TTC549 (cell line): ENCODE measurements at regions not wholly inside any gene's neighbourhood (a gene's known extent, or its start where the extent isn't known, plus 50 kb on each side); places are given as distances from the start of the nearest gene placed in this dataset.

Experiments
- FAIRE-seq: peaks from 2 replicates; lab custom pipeline; 2012; peaks lifted over from hg19 to GRCh38; lab: Jason Lieb, UNC

DNA sequence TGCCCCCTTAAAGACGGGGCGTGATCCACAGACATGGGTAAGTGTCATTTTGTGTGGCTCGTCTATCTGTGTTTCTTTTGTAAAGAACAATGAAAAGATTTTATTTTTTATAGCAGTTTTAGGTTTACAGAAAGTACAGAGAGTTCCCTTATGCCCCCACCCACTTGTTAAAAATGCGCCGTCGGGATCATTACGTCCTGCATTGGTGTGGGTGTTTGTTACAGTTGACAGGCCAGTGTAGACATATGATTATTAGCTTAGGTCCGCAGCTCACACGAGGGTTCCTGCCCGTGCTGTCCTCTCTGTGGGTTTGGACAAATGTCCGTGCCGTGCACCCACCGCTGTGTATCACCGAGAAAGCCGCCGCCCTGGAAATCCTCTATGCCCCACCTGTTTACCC, 50.5 kb downstream of the RGS12 start:
- FAIRE-seq: no peak

DNA sequence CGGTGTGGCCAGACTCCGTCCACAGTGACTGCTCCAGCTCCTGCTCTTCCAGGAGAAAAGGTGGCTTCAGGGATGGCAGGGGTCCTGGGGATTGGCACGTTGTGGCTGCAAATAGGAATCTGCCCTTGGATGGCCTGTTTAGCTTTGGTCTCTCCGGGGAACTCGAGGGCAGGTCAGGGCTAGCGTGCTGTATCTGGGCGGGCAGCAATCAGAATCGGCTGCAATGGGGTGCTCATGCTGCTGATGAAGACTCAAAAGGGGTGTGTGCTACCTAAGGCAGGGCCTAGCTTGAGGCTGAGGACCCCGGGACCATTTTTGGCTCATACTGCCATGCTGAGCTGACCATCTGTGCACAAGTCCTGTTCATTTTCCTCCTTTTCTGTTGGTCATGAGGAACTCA, 51.3 kb downstream of the RGS12 start:
- no peak for FAIRE-seq

DNA sequence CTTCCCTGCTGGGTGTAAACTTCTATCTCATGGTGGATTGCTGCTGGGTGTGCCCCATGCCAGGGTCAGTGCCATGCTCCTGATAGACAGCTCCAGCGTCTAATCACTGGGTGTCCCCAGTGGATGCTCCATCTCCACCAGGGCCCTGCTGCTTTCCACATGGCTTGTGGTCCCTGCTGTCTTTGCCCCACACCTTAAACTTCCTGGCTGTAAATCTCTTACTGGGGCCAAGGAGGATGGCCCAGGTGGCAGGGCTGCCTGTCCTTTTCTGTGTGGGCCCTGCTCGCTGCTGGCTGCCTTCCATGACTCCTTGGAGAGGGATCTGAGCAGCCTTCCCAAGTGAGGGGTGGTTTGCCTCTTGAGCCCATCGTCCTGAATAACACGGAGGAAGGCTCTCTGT, 51.8 kb downstream of the RGS12 start:
- no peak for FAIRE-seq

DNA sequence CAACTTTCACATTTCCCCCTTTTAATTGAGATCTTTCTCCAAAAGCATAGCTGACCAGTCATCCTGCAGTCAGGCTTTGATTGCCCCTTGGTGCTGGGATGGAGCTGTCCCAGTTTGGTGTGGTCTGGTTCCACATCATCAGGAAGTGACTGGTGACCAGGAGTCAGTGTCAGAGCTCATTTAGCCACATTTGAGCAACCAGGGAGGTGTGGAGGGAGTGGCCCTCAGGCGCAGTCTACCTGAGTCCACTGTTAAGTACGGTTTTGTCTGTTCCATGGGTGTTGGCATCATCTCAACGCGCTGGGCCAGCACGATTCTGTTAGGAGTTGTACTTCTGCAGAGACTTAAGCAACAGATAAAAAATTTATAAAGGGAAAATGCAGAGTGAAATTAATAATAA, 52.6 kb downstream of the RGS12 start:
- no peak for FAIRE-seq

DNA sequence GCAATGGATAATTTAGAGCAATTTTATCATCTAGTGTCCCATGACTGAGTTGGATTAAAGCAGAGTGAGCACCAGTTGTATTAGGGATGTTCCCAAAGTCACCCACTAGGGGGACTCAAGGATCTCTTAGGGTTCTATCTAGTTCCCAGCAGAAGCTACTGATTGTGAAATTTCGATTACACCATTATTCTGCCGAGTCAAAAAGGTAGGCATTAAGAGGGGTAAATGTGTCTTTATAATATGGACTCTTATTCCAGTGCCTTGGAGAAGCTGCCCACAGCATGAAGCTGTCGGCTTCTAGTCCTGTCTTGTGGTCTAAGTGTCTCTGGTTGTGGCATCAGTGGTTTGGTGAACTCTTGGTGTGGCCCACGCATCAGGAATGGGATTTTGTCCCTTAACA, 53.3 kb downstream of the RGS12 start:
- FAIRE-seq: peak; percentile 85

DNA sequence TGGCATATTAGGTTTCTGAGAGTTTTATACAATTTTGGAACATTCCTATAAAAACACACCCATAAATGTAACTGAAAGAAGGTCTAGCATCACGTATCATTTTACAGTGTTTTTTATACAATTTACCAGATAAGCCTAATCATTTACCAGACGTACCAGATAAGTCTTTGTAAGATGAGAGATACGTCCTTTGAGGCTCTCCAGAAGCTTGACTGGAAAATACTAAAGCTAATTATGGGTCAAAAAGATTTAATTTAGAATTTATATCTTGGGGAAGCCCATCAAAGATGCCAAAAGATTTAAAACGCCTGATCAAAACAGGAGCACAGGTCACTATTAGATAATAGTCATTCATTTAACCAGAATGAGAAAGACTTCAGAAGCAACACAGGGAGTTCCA, 55.0 kb downstream of the RGS12 start:
- FAIRE-seq: no peak

DNA sequence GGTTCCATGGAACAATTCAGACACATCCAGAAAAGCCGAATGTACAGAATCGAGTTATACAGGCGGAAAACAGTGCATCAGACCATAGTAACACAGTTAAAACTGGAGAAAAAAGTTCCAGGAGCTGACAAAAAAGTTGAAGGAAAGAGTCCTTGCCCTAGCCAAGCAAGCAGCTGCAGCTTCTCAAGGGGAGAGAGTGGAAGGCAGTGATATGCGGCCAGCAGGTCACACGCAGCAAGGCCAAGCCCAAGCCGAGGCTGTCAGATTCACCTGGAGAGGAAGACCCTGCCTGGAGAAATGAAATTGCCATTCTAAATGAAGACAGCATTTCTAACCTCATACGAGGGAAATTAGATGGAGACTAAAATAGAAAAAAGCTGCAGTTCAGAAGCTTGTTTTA, 55.8 kb downstream of the RGS12 start:
- FAIRE-seq: no peak

DNA sequence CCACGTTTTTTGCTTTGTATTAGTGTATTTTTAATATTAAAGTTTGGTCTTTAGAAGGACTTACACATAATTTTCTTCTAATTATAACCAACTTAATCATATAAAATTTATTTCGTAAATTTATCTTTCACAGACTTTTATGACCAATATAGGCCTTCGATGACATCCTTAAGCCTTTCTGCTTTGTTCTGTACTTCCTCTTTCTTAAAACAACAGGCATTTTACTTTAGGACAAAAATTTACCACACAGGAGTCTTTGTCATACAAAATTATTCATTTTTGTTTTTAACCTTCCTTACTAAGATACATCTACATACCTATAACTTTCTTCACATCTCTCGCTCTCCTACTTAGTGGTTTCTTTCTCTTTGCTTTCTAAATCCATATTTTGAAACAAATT, 56.3 kb downstream of the RGS12 start:
- FAIRE-seq: no peak

DNA sequence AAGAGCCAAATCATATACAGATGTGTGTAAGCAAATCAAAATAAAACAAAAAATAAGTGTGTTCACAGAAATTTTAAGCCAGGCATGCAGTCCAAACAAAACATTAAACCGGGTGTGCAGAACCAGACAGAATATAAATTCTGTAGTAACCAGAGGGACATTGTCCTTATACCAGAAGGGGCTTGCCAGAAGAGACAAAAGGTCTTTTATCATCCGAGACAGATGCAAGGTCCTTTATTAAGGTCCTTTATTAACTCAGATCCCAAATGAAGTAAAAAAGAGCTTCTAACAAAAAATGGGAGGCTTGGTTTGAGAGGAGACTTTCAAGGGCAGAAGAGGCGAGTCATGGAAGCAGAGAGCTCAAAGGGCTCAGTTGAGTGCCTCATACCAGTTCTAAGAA, 59.2 kb downstream of the RGS12 start:
- FAIRE-seq: no peak

DNA sequence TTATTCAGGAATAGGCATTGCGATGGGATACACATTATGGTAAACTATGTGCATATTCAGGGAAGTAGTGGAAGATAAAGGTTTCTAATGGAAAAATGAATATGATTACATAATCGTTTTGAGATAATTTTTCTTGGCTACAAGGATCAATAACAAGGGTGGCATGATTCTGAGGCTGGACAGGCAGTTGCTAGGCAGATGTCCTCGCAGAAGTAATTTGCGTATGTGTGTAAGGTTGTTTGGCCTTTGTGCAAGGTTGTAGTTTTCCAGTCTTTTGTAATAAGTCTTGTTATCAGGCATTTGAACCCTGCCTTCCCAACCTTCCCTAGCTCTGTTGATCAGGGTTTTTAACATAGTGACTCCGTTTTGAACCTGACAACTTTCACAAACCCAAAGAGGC, 59.7 kb downstream of the RGS12 start:
- FAIRE-seq: no peak

DNA sequence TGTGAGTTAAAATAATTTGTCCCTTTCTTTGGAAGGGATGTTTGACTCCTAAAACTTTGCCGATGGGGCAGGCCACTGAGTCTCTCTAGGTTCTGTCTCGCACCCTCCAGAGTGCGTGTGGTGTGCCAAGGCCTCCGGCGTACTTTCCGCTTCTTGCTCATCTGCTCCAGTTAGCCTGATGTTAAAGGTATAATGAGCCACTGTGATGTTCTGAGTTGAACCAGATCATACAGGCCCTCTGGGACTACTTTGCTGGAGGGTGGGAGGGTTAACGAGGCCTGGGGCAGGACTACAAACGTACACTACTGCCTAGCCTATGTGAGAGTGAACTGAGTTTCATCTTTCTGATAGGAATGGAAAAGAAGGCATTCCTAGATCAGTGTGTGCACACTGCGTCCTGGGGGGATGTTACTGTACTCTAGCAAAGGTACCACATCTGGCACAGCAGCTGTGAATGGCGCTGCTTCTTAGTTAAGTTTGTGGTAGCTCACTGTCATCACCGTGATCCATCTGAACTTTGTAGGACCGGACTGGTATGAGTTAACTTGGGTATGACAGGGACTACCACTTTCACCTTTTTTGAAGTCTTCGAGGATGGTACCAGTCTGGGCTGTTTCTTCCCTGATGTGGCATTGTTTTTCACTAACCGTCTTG, 60.2 kb downstream of the RGS12 start:
- FAIRE-seq: no peak

DNA sequence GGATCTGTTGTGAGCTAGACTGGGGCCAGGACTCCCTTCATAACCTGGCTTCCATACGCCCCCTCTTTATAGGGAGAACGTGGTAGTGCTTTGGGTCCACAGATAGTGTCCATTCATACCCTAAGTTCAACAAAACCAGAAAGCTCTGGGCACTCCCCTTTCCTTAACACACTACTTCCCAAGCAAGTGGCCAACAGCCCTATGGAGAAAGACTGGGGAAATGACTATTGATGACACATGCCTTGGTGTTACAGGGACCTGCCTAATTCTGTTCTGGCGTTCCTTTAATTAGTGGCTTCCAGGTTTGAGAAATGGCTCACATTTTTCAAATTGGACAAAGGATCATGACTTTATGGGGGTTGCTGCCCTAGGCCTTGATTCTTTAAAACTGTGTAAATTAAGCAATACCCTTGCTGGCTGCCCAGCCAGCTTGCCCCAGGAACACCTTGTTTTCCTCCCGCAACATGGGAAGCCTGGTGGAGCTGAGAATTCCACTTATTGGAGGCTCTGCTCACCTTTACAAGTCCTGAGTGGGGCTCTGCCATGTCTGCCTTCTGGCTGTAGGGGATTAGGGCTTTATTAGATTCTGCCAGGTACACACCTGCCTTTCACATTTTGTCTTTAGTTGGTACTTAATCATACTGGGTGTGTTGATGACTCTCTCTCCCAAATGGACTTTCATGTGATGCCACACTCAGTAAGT, 61.1 kb downstream of the RGS12 start:
- no peak for FAIRE-seq

DNA sequence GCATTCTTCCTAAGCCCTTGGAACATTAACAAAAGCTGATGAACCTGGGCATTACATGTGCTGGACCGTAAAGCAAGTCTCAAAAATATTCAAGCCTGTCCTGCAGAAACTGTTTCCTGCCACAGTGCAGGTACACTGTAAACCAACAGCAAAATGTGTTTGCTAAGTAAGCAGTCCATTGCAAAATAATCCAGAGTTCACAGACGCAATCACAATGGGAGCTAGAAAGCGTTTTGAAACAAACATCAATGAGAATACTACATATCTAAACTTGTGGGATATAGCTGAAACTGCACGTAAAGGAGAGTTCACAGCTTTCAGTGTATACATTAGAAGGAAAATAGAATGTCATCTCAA, 61.6 kb downstream of the RGS12 start:
- no peak for FAIRE-seq

DNA sequence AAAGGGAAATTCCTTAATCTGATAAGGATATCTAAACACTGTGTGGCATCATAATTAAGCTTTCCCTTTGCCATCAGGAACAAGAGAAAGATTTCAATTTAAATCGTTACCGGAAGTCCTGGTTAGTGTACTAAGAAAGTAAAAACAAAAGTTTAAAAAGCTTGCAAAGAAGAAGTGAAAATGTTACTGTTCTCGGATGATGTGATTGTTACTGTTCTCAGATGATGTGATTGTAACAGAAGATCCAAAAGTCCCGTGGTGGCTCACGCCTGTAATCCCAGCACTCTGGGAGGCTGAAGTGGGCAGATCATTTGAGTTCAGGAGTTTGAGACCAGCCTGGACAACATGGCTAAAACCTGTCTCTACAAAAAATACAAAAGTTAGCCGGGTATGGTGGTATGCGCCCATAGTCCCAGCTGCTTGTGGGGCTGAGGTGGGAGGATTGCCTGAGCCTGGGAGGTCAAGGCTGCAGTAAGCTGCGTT, 62.5 kb downstream of the RGS12 start:
- no peak for FAIRE-seq

DNA sequence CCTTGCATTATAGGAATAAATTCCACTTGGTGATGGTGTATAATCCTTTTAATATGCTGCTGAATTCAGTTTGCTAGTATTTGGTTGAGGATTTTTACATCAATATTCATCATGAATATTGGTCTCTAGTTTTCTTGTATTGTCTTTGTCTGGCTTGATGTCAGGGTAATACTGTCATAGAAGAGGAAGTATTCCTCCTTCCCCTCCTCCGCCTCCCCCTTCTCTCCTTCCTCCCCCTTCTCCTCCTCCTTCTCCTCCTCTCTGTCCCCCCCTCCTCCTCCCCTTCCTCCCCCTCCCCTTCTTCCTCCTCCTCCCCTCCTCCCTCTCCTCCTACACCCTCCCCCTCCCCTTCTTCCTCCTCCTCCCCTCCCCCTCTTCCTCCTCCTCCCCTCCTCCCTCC, 65.8 kb downstream of the RGS12 start:
- no peak for FAIRE-seq

DNA sequence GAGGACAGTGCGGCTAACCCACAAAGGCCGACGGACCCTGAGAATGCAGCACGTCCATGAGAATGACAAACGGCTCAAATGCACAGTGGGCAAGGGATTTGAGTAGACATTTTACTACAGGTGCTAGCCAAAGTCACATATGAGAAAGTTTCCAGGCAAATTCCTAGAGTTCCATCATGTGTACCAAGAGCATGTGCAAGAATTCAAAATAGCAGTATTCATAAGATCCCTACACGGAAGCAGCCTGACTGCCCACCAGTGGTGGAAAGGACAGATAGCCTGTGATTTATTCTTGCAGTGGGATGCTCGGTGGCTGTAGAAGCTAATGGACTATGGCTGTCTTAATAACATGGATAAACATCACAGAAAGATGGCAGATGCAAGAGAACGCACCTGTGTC, 68.0 kb downstream of the RGS12 start:
- no peak for FAIRE-seq

DNA sequence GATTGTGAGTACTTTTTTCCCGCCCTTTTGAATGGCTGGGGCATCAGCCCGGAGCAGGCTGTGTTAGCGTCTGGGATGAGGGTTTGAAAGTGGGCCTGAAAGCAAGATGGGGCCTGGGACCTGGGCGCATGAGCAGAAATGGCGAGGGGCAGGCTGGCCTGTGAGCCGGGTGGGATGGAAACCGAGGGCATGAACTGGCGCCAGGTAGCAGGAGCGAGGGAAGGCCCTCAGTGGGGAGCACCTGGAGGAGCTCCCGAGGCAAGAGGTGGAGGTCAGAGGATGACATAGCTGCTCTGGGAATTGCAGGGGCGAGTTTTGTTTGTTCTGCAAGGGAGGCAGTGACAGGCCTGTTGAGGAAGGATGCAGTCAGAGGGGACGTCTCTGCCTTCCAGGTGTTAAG, 68.6 kb downstream of the RGS12 start:
- FAIRE-seq: no peak

DNA sequence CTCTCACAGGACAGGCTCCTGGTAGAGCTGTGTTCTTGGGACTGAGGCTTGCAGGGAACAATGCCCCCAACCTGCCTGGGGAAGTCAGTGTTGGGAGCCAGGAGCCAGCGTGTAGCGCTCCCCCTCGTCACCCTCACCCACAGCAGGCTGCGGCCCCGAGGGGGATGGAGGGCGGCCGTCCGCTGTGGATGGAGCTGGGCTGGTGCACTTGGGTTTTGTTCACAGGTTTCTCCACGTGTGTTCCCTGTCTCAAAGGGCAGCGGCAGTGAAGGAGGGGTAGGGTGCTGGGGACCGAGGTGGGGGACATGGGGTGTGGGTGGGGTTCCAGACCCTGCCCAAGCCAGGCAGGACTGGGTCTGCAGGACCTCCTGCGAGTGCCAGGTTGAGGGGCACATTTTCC, 69.1 kb downstream of the RGS12 start:
- FAIRE-seq: no peak

DNA sequence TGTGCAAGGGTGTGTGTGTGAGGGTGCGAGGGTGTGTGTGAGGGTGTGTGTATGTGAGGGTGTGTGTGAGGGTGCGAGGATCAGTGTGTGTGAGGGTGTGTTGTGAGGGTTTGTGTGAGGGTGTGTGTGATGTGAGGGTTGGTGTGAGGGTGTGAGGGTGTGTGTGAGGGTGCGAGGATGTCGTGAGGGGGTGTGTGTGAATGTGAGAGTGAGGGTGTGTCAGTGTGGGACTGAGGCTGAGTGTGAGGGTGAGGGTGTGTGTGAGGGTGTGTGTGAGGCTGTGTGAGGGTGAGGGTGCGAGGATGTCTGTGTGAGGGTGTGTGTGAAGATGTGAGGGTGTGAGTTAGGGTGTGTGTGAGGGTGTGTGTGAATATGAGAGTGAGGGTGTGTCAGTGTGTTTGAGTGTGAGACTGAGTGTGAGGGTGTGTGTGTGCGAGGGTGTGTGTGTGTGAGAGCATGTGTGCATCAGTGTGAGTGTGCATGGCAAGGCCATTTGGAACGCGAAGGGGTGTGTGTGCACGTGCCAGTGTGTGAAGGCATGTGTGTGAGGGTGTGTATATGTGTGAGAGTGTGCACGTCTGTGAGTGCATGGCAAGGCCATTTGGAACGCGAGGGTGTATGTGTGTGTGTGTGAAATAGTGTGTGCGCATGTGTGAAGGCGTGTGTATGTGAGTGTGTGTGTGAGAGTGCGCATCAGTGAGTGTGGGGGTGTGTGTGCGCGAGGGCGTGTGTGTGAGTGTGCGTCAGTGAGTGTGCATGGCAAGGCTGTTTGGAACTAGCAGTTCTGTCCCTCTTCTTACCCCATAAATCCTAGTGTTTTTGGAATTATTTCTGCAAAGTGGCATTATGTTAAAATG, 69.8 kb downstream of the RGS12 start:
- no peak for FAIRE-seq

DNA sequence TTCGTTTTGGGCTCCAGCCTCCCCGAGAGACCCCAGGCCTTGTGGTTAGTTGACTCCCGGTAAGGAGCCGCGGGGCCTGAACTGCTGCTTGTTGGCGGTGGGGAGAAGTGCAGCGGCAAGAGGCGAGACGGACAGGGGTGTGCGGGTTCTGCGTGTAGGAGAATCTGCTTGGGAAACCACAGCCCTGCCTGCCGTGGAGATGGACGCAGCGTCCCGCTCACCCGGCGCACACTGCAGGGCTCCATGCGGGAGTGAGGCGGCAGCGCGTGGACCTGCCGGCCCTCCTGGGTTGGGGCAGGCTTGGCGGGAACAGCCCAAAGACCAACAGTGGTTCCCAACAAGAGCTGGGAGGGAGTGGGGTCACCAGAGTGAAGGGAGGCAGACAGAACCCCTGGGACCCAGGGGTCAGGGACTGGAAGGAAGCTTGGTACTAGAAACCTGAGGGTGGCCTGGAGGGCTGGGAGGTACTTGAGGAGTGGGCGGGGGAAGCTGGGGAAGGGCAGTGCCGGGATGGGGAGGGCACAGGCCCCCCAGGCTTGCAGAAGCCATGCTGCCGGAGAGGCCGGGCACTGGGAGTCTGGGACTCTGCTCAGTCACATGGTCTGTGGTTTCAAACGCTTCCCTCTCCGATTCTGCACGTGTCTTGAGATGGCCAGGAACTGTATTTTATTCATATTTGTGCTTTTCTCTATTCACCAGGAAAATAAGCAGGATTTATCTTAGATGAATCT, 70.8 kb downstream of the RGS12 start:
- FAIRE-seq: no peak

DNA sequence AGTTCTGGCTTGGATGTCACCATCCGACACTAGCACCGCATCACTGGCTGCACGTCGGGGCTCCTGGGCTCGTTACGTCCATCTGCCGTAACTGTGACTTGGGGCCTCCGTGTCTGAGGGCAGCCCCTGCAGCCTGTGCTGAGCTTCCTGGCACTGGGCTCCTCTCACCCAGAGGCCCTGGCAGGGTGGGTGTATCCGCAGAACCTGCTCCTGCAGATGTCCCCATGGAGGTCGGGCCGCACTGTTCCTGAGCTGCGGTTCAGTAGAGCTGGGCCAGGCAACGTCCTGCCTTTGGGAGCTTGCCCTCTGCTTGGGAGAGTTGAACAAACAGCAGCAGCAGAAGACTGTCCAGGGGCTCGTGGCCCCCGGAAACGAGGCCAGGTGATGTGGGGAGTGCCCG, 71.4 kb downstream of the RGS12 start:
- no peak for FAIRE-seq

DNA sequence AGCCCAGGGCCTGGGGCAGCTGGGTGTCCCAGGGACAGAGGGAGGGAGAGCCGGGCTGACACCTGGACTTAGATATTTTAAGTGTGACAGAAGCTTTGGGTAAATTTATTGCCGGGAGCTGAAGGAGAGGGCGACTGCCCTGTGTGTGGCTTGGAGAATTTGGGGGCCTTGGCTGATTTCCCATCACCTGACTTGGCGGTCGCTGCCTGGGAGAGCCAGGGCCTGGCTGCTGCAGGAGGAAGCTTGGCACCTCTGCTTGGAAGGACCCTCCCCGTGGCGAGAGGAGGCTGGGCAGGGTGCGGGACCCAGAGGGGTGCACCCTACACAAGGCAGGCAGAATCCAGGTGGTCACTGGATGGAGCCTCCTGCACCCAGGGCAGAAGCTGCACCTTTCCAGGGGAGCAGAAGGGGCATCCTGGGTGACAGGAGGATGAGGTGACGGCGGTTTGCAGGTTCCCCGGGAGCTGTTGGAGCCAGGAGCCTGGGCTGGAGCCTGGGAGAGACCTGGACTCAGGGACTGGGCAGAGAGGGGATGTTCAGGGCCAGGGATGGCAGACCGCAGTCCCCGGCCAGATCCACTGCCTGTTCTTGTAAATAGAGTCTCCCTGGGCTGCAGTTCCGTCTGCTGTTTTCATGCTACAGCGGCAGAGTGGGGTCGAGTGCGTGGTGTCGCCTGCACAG, 72.0 kb downstream of the RGS12 start:
- FAIRE-seq: no peak
